Suppressor macrophage treated with lipopolysaccharide for 4 hours (primary cell): ENCODE measurements at regions not wholly inside any gene's neighbourhood (a gene's known extent, or its start where the extent isn't known, plus 50 kb on each side); places are given as distances from the start of the nearest gene placed in this dataset.
A peak's percentile ranks its signal among the peaks of the same experiment; 100 is the strongest.
"Not testable (repeated sequence)": the region's sequence is repeated elsewhere in the genome, so short reads cannot be mapped to it uniquely, and the experiment has no call there.

Experiments used
- DNase-seq: peaks from one replicate; pipeline ENCODE4 v3.0.0-alpha.2; 2020

GRCh38 chr4:43089730-43090129 lies 197.2 kb downstream of the GRXCR1 start:
- no peak for DNase-seq

- DNase-seq: no peak
Observed at GRCh38 chr4:43103048-43103447, 210.5 kb downstream of the GRXCR1 start.

- DNase-seq: no peak
Observed at GRCh38 chr4:43112139-43112538, 219.6 kb downstream of the GRXCR1 start.

GRCh38 chr4:43113196-43113595 lies 220.7 kb downstream of the GRXCR1 start:
- DNase-seq: no peak

GRCh38 chr4:43126595-43126994 lies 234.1 kb downstream of the GRXCR1 start:
- no peak for DNase-seq

- DNase-seq: no peak
Observed at GRCh38 chr4:43130228-43131021, 237.9 kb downstream of the GRXCR1 start.

- peak; percentile 54 for DNase-seq
Observed at GRCh38 chr4:43132010-43132582, 239.6 kb downstream of the GRXCR1 start.

- no peak for DNase-seq
Observed at GRCh38 chr4:43133566-43133965, 241.1 kb downstream of the GRXCR1 start.

GRCh38 chr4:43136752-43137151 lies 244.2 kb downstream of the GRXCR1 start:
- no peak for DNase-seq

GRCh38 chr4:43146198-43146597 lies 253.7 kb downstream of the GRXCR1 start:
- DNase-seq: no peak

- DNase-seq: no peak
Observed at GRCh38 chr4:43148481-43148880, 256.0 kb downstream of the GRXCR1 start.

GRCh38 chr4:43163101-43163792 lies 270.7 kb downstream of the GRXCR1 start:
- DNase-seq: no peak

GRCh38 chr4:43189741-43190140 lies 297.2 kb downstream of the GRXCR1 start:
- no peak for DNase-seq

GRCh38 chr4:43212576-43212975 lies 320.1 kb downstream of the GRXCR1 start:
- DNase-seq: not testable (repeated sequence)

- no peak for DNase-seq
Observed at GRCh38 chr4:43223820-43224219, 331.3 kb downstream of the GRXCR1 start.

GRCh38 chr4:43224559-43224958 lies 332.0 kb downstream of the GRXCR1 start:
- no peak for DNase-seq

- no peak for DNase-seq
Observed at GRCh38 chr4:43233321-43233720, 340.8 kb downstream of the GRXCR1 start.

GRCh38 chr4:43234626-43235415 lies 342.3 kb downstream of the GRXCR1 start:
- DNase-seq: no peak

GRCh38 chr4:43238008-43238407 lies 345.5 kb downstream of the GRXCR1 start:
- no peak for DNase-seq

GRCh38 chr4:43238585-43238984 lies 346.1 kb downstream of the GRXCR1 start:
- no peak for DNase-seq

GRCh38 chr4:43241104-43241503 lies 348.6 kb downstream of the GRXCR1 start:
- DNase-seq: no peak

GRCh38 chr4:43242606-43243005 lies 350.1 kb downstream of the GRXCR1 start:
- DNase-seq: no peak

- no peak for DNase-seq
Observed at GRCh38 chr4:43243433-43244116, 351.1 kb downstream of the GRXCR1 start.
